H9 (cell line): ENCODE measurements at regions not wholly inside any gene's neighbourhood (a gene's known extent, or its start where the extent isn't known, plus 50 kb on each side); places are given as distances from the start of the nearest gene placed in this dataset.
"Not testable (repeated sequence)": the region's sequence is repeated elsewhere in the genome, so short reads cannot be mapped to it uniquely, and the experiment has no call there.

Experiments
- DNase-seq: peaks from one replicate; pipeline ENCODE4 v3.0.0-alpha.2; 2017
- H2AFZ ChIP-seq: one replicate; pipeline ENCODE4 v1.6.1; 2013; ENCODE audit warnings: mild to moderate bottlenecking, low read length, control low read depth, moderate library complexity
- H2AK5ac ChIP-seq: 2 replicates; pipeline ENCODE4 v1.6.1; 2013; ENCODE audit warnings: low read length, control low read depth, mixed read lengths; ENCODE audit not compliant: insufficient read length
- H2BK120ac ChIP-seq: one replicate; pipeline ENCODE4 v1.6.1; 2013; ENCODE audit warnings: low read depth, mild to moderate bottlenecking, low read length, control low read depth, inconsistent platforms; ENCODE audit not compliant: poor library complexity, severe bottlenecking
- H2BK12ac ChIP-seq: 2 replicates; pipeline ENCODE4 v1.6.1; 2013; ENCODE audit warnings: low read length, control low read depth, mixed read lengths, low read depth; ENCODE audit not compliant: insufficient read length
- H2BK15ac ChIP-seq: 2 replicates; pipeline ENCODE4 v1.6.1; 2013; ENCODE audit warnings: low read depth, low read length, control low read depth
- H2BK20ac ChIP-seq: one replicate; pipeline ENCODE4 v1.6.1; 2013; ENCODE audit warnings: low read depth, mild to moderate bottlenecking, low read length, control low read depth, inconsistent platforms; ENCODE audit not compliant: poor library complexity, severe bottlenecking
- H2BK5ac ChIP-seq: 2 replicates; pipeline ENCODE4 v1.6.1; 2013; ENCODE audit warnings: low read length, control low read depth, mixed read lengths; ENCODE audit not compliant: insufficient read length
- H3K14ac ChIP-seq: 2 replicates; pipeline ENCODE4 v1.6.1; 2013; ENCODE audit warnings: low read length, control low read depth; ENCODE audit not compliant: insufficient read depth
- H3K18ac ChIP-seq: 2 replicates; pipeline ENCODE4 v1.6.1; 2013; ENCODE audit warnings: low read depth, mild to moderate bottlenecking, mixed read lengths, low read length, control low read depth; ENCODE audit not compliant: insufficient read length
- H3K23ac ChIP-seq: 2 replicates; pipeline ENCODE4 v1.6.1; 2013; ENCODE audit warnings: low read length, control low read depth, mixed read lengths, low read depth; ENCODE audit not compliant: insufficient read length
- H3K23me2 ChIP-seq: 2 replicates; pipeline ENCODE4 v1.6.1; 2013; ENCODE audit warnings: low read depth, mild to moderate bottlenecking, mixed read lengths, low read length, control low read depth; ENCODE audit not compliant: insufficient read length, poor library complexity, severe bottlenecking
- H3K27ac ChIP-seq: 2 replicates; pipeline ENCODE4 v1.5.1; 2013; ENCODE audit warnings: low read length, control low read depth, mixed read lengths, low read depth; ENCODE audit not compliant: insufficient read length
- H3K27me3 ChIP-seq: 2 replicates; pipeline ENCODE4 v1.6.1; 2013; ENCODE audit warnings: low read length, control low read depth, inconsistent platforms; ENCODE audit not compliant: insufficient read depth
- H3K4ac ChIP-seq: 2 replicates; pipeline ENCODE4 v1.6.1; 2013; ENCODE audit warnings: low read depth, mild to moderate bottlenecking, control low read depth, inconsistent platforms, low read length, moderate library complexity
- H3K4me1 ChIP-seq: 2 replicates; pipeline ENCODE4 v1.6.1; 2013; ENCODE audit warnings: low read length, control low read depth, inconsistent platforms; ENCODE audit not compliant: insufficient read depth
- H3K4me2 ChIP-seq: 2 replicates; pipeline ENCODE4 v1.6.1; 2013; ENCODE audit warnings: low read length, control low read depth, mixed read lengths; ENCODE audit not compliant: insufficient read length, insufficient read depth
- H3K56ac ChIP-seq: 2 replicates; pipeline ENCODE4 v1.6.1; 2013; ENCODE audit warnings: low read depth, mild to moderate bottlenecking, mixed read lengths, low read length, control low read depth; ENCODE audit not compliant: insufficient read length
- H3K79me1 ChIP-seq: 2 replicates; pipeline ENCODE4 v1.6.1; 2013; ENCODE audit warnings: low read depth, mild to moderate bottlenecking, moderate library complexity, low read length, control low read depth, inconsistent platforms; ENCODE audit not compliant: insufficient read depth, poor library complexity, severe bottlenecking
- H3K79me2 ChIP-seq: 2 replicates; pipeline ENCODE4 v1.6.1; 2013; ENCODE audit warnings: low read length, control low read depth, inconsistent platforms; ENCODE audit not compliant: insufficient read depth
- H3K9ac ChIP-seq: 2 replicates; pipeline ENCODE4 v1.6.1; 2013; ENCODE audit warnings: low read length, control low read depth, mixed read lengths; ENCODE audit not compliant: insufficient read length; ENCODE audit errors: extremely low read depth
- H3K9me3 ChIP-seq: one replicate; pipeline ENCODE4 v1.6.1; 2013; ENCODE audit warnings: low read depth, low read length, inconsistent platforms; ENCODE audit not compliant: control insufficient read depth
- H3T11ph ChIP-seq: one replicate; pipeline ENCODE4 v1.6.1; 2013; ENCODE audit warnings: mild to moderate bottlenecking, low read length, control low read depth, inconsistent platforms
- H4K20me1 ChIP-seq: one replicate; pipeline ENCODE4 v1.6.1; 2013; ENCODE audit not compliant: control insufficient read depth, insufficient read length, insufficient read depth
- H4K5ac ChIP-seq: 2 replicates; pipeline ENCODE4 v1.6.1; 2013; ENCODE audit warnings: low read depth, mild to moderate bottlenecking, mixed read lengths, low read length, control low read depth; ENCODE audit not compliant: insufficient read length
- H4K8ac ChIP-seq: replicated peaks from 2 replicates; pipeline ENCODE4 v1.6.1; 2013; ENCODE audit warnings: low read length, control low read depth, mixed read lengths, low read depth; ENCODE audit not compliant: insufficient read length
- H4K91ac ChIP-seq: 2 replicates; pipeline ENCODE4 v1.6.1; 2013; ENCODE audit warnings: low read depth, mild to moderate bottlenecking, moderate library complexity, mixed read lengths, low read length, control low read depth; ENCODE audit not compliant: insufficient read length
- H3K27ac Mint-ChIP-seq, 3 experiments: 2 replicates in 2 of 3; 3 replicates in 1 of 3; pipeline ENCODE4 v1.8.0; 2020 to 2021; ENCODE audit warnings: mixed read lengths in 3 of 3, mild to moderate bottlenecking in 1 of 3, moderate library complexity in 1 of 3
- H3K27me3 Mint-ChIP-seq: 2 replicates; pipeline ENCODE4 v1.8.0; 2021; ENCODE audit warnings: low read depth, mild to moderate bottlenecking, moderate library complexity, mixed read lengths
- H3K36me3 Mint-ChIP-seq, 3 experiments: 2 replicates in 2 of 3; 3 replicates in 1 of 3; pipeline ENCODE4 v1.8.0; 2020 to 2021; ENCODE audit warnings: low read depth in 3 of 3, mixed read lengths in 3 of 3; ENCODE audit not compliant: insufficient read depth in 1 of 3
- H3K4me1 Mint-ChIP-seq, 2 experiments: 2 replicates each; pipeline ENCODE4 v1.8.0; 2020; ENCODE audit warnings: mixed read lengths in 2 of 2
- H3K4me3 Mint-ChIP-seq, 2 experiments: 2 replicates in 1 of 2; 3 replicates in 1 of 2; pipeline ENCODE4 v1.8.0; 2020 to 2021; ENCODE audit warnings: mild to moderate bottlenecking in 2 of 2, mixed read lengths in 2 of 2, moderate library complexity in 1 of 2
- H3K9me3 Mint-ChIP-seq, 2 experiments: 2 replicates in 1 of 2; 3 replicates in 1 of 2; pipeline ENCODE4 v1.8.0; 2020; ENCODE audit warnings: mild to moderate bottlenecking in 2 of 2, mixed read lengths in 2 of 2, moderate library complexity in 1 of 2
- CTCF ChIP-seq: fragments of 200-600 bp; sonication (generic); conservative IDR thresholded peaks from 3 replicates; pipeline ENCODE4 v1.8.0; 2021; ENCODE audit warnings: antibody characterized with exemption, mild to moderate bottlenecking
- WGBS: extraction: QIAGEN DNeasy Blood & Tissue Kit; methylation state at CpG from one replicate; pipeline ENCODE4 v1.1.7; 2013; ENCODE audit warnings: missing lambda C conversion rate, low lambda C conversion rate, mixed read lengths; ENCODE audit not compliant: insufficient read length; ENCODE audit errors: extremely low coverage; 5-methylcytosine and 5-hydroxymethylcytosine counted together

GRCh38 chr2:61645911-61646310 lies 107.8 kb upstream of the XPO1 start:
- Histone ChIP-seq H3K56ac (no peak overlapping the region), H3K27ac (no peak overlapping the region)

DNA sequence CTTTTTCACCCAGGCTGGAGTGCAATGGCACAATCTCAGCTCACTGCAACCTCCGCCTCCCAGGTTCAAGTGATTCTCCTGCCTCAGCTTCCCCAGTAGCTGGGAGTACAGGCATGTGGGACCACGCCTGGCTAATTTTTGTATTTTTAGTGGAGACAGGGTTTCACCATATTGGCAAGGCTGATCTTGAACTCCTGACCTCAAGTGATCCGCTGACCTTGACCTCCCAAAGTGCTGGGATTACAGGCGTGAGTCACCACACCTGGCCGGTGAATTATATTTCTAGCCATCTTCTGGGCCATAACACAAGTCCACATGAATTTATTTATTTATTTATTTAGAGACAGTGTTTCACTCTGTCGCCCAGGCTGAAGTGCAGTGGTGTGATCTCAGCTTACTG lies 105.0 kb upstream of the XPO1 start:
- DNase-seq, H4K8ac ChIP-seq: not testable (repeated sequence)
- no CpG with 5 or more reads among the region's 6 CpGs for WGBS

More at GRCh38 chr2:61645911-61646310, 107.8 kb upstream of the XPO1 start:
- Histone ChIP-seq H4K20me1 (no peaks in the 10 kb centered on the region), H4K5ac (no peak overlapping the region), H3K79me1 (no peaks in the 10 kb centered on the region), H2AK5ac (no peak overlapping the region), H2AFZ (no peak overlapping the region), H3K18ac (no peak overlapping the region), H3K23ac (no peak overlapping the region), H3K79me2 (no peaks in the 10 kb centered on the region), H2BK5ac (no peak overlapping the region), H3K4me1 (no peaks in the 10 kb centered on the region), H3K4ac (no peak overlapping the region), H2BK12ac (no peak overlapping the region), H3K27me3 (no peaks in the 10 kb centered on the region), H4K91ac (no peak overlapping the region), H4K8ac (no peak overlapping the region), H2BK120ac (no peak overlapping the region), H3K14ac (no peak overlapping the region), H3K23me2 (no peaks in the 10 kb centered on the region), H3T11ph (no peak overlapping the region), H3K9me3 (no peaks in the 10 kb centered on the region), H3K4me2 (no peak overlapping the region), H2BK15ac (no peak overlapping the region), H3K9ac (no peak overlapping the region), H2BK20ac (no peak overlapping the region)
- no peak for TF ChIP-seq CTCF
- Mint-ChIP-seq H3K36me3 (peaks cover 4 to 5% (median 5%) of the 10 kb centered on the region in 3 experiments; a peak in 5 of 7 replicates), H3K9me3 (peaks cover 9 to 18% of the 10 kb centered on the region in 2 experiments), H3K27ac (no peak overlapping the region), H3K27me3 (no peaks in the 10 kb centered on the region), H3K4me3 (no peak overlapping the region), H3K4me1 (peaks cover under 1 to 1% of the 10 kb centered on the region in 2 experiments)
- no peak for DNase-seq
- WGBS: no CpG with 5 or more reads among the region's 1 CpG

More for the DNA sequence above, 105.0 kb upstream of the XPO1 start:
- H3K27me3 Mint-ChIP-seq, H4K20me1 ChIP-seq, H3K14ac ChIP-seq, H3K79me2 ChIP-seq, H3K23ac ChIP-seq, H3K79me1 ChIP-seq, H2BK15ac ChIP-seq, H3K4me3 Mint-ChIP-seq, H3K23me2 ChIP-seq, H3K9me3 Mint-ChIP-seq, H3K27ac Mint-ChIP-seq, H3K4me2 ChIP-seq, H3K4ac ChIP-seq, H2AFZ ChIP-seq, H2AK5ac ChIP-seq, H4K91ac ChIP-seq, H3K27me3 ChIP-seq, H3K9me3 ChIP-seq, H3K56ac ChIP-seq, H3K4me1 ChIP-seq, H3K27ac ChIP-seq, H3K9ac ChIP-seq, H4K5ac ChIP-seq, H2BK120ac ChIP-seq, H2BK5ac ChIP-seq, H3K18ac ChIP-seq, H3K36me3 Mint-ChIP-seq, H2BK20ac ChIP-seq, H3T11ph ChIP-seq, H2BK12ac ChIP-seq: not testable (repeated sequence)
- peaks cover 18% of the 10 kb centered on the region in 2 experiments for H3K4me1 Mint-ChIP-seq
